GM12872 (cell line): ENCODE measurements at regions not wholly inside any gene's neighbourhood (a gene's known extent, or its start where the extent isn't known, plus 50 kb on each side); places are given as distances from the start of the nearest gene placed in this dataset.

Source experiments
- TF ChIP-seq, protein P1 (sequence below): IDR thresholded peaks from 3 replicates; pipeline ENCODE4 v1.5.1; 2011; ENCODE audit warnings: low read depth, mild to moderate bottlenecking, low read length, moderate library complexity; ENCODE audit not compliant: insufficient read depth

DNA sequence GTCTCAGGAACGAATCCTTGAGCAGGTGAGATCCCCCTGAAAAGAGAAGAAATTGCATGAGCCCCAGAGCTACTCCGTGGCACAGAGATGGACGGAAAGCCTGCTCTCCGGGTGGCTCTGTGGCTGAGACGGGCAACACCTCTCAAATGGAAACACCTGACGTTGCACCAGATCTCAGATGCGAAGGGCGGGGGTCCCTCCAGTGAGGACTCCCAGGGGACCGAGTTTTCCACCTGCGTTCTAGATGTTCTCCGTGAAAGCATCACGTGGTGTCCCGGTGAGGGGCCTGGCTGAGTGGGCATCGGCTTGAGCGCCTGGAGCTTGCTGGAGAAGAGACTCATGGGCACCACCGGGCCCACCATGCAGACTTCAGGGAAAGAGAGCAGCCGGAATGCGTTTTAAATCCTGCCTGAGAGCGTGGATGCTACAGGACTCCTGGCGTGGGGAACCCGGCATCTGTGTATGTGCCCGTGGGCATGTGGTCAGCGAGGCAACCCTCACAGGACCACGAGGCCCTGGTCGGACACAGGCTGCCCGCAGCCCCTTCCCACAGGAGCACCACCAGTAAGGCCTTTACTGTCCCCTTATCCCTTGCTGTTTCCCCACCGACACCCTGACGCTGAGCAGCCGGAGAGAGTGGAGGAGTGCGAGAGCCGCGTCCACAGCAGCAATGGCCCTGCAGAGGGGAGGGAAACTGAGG, 378.4 kb upstream of the IRX4 start:
- TF ChIP-seq, protein P1, sequence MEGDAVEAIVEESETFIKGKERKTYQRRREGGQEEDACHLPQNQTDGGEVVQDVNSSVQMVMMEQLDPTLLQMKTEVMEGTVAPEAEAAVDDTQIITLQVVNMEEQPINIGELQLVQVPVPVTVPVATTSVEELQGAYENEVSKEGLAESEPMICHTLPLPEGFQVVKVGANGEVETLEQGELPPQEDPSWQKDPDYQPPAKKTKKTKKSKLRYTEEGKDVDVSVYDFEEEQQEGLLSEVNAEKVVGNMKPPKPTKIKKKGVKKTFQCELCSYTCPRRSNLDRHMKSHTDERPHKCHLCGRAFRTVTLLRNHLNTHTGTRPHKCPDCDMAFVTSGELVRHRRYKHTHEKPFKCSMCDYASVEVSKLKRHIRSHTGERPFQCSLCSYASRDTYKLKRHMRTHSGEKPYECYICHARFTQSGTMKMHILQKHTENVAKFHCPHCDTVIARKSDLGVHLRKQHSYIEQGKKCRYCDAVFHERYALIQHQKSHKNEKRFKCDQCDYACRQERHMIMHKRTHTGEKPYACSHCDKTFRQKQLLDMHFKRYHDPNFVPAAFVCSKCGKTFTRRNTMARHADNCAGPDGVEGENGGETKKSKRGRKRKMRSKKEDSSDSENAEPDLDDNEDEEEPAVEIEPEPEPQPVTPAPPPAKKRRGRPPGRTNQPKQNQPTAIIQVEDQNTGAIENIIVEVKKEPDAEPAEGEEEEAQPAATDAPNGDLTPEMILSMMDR, result no peak

DNA sequence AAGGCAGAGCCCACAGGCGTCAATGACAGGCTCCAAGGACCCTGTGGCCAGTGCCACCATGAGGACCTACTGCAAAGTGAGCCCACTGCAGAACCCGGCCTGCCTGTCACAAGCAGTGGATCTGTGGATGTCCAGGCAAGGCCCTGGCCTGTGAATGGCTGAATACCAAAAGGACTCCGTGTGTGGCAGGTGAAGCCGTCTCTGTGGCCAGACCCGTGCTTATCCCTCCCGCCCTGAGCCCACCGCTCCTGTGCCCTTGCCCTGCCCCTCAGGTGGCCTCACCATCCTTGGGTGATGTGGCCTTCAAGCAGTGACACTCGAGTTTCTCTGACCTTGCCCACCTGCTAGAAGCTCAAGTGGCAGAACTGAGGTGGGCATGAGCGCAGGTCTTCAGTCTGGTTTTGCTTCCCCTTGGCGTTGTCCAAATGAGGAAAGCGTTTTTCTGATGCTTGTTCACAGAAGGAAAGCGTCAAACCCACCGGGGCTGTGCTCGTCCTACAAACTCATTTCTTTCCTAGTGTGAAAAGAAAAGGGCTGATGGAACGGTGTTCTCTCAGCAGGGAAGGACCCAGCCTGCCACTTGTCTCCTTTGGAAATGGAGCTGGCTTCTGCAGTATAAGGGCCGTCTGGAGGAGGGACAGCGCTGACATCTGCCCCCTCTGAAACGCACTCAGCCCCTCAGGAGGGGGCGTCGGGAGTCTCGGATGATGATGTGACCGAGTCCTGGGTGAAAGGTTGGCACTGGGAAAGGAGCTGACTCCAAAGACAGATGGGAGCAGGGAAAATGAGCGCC, 377.7 kb upstream of the IRX4 start:
- TF ChIP-seq, protein P1, result no peak

DNA sequence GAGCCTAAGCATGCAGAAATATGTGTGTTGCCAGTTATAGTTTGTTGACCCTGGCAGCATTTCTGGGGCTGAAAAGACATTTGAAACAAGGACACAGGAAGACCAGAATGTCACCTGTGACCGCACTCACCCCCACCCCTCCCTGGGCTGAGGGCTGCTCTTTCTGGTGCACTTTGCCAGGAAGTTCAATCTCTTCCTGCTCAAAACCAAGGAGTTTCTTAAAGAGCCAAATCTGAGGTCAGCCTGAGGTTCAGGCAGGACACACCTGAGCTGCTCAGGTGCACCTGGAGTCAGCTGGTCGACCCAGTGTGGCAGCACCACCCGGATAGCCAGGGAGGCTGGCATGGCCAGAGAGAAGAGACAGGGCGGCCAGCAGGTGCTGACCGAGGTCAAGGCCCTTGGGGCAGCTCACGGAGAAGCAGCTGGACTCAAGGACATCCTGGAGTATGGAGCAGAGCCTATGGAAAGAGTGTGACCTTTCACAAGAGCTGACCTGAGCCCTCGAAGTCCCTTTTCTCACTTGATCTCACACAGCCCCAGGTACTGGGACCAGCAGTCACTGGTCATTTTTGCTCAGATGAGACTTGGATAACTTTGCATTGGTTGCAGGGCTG, 376.9 kb upstream of the IRX4 start:
- TF ChIP-seq, protein P1, result no peak

DNA sequence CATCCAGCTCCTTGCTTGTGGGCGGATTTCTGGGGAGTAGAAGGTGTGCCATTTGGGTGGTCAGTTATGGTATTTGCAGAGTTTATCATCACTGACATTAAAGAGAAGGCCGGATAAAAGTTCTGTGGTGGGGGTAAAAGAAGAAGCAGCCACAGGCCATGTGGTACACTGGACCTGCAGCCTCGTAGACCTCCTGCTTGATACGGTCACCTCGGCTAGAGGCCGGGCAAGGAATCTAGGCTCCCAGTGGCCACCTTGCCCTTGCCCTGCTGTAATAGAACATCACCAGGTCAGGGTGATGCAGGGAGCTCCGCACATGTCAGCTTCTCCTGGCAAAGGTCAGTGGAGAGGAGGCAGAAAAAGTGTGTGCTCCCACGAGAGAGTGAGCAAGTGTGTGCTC, 376.1 kb upstream of the IRX4 start:
- TF ChIP-seq, protein P1, result no peak

DNA sequence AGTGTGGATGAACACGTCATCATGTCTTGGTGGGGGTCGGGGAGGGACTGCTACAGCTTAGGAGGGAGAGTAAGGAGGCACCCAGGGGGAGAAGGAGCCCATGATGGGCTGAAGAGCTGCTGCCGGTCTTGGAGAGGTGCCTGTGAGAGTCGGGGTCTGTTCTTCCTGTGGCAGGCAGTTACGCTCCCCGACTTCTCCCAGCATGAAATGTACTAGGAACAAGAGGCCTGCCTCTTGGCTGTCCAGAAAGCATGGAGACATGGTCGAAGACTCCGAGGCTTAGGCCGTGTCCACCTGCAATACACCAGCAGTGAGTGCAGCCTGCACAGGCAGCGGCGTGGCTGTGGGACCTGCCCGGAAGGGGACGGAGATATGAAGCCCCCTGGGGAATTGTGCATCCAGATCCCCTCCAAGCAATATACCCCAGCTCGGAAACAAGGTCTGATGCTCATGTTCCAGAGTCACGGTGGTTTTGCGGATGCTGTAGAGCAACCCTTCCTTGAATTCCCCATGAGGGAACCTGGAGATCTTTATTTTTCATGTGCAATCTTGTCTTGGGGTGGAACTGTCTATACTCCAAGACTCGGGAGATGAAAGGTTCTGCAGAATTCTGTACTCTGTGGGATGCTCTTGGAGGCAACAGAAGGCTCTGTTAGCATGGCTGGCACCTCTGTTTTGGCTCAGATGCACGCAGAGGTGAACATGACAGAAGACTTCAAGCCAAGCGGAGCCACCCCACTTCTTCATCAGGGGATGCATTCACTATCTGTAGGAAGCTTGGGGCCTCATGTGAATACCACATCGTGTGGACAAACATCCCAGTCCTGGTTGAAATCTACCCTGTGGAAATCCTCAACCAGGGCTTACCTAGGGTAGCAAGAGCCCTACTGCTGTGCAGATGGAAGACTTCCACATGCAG, 374.9 kb upstream of the IRX4 start:
- TF ChIP-seq, protein P1, result no peak

DNA sequence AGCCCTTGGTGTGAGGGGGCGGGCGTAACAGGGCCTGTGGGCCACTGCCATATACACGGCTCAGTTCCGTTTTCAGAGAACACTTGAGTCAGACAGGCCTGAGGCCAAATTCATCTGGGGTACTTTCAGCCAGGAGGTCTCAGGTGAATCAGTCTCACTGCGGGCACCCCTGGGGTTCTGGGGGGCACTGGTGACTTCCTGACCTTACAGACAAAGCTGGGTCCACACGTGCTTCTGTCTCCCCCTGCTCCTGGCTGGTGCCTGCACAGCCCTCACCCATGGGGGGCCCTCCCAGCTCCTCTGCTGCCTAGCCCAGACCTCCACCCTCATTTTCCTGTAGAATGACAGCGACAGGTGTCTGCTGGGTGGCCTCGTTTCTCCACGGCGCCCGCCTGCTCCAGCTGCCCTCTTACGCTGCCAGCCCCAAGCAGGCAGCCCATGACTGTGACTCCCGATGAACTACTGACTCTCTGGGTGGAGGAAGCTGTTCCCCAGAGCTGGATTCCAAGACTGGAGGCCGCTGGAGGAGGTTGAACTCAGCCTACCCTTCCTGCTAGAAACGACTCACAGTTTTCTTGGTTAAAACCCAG, 374.1 kb upstream of the IRX4 start:
- TF ChIP-seq, protein P1, result no peak
